Lower leg skin (tissue), 3 donors: ENCODE measurements at regions not wholly inside any gene's neighbourhood (a gene's known extent, or its start where the extent isn't known, plus 50 kb on each side); places are given as distances from the start of the nearest gene placed in this dataset.

Experiments
- POLR2A ChIP-seq, 2 donors: fragments of 450-650 bp; IDR thresholded peaks; one replicate each; pipeline ENCODE4 v1.6.1; 2016 to 2017; ENCODE audit warnings: antibody characterized with exemption in 2 of 2, mild to moderate bottlenecking in 1 of 2, moderate library complexity in 1 of 2
- TF ChIP-seq, protein P1 (sequence below), 3 donors: fragments of 450-650 bp; IDR thresholded peaks; one replicate each; pipeline ENCODE4 v1.5.1; 2016; ENCODE audit warnings: antibody characterized with exemption in 3 of 3, mild to moderate bottlenecking in 3 of 3, moderate library complexity in 2 of 3

DNA sequence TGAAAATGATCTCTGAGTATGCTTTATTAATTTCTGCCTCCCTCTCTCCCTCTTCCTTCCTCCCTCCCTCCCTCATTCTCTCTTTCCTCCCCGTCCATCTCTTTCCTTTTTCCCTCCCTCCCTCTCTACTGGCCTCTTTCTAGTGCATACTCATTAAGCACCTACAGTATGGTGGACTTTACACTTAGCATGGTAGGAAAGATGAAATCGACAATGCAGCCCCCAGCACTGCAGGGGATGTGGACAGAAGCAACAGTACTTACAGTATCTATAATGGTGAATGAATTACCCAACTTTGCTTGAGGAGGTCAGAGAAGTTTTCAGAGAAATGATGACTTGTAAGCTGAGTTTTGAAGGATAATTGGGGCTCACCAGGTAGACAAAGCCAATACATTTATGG lies 143.8 kb upstream of the RPS6KA3 start:
- TF ChIP-seq, protein P1, sequence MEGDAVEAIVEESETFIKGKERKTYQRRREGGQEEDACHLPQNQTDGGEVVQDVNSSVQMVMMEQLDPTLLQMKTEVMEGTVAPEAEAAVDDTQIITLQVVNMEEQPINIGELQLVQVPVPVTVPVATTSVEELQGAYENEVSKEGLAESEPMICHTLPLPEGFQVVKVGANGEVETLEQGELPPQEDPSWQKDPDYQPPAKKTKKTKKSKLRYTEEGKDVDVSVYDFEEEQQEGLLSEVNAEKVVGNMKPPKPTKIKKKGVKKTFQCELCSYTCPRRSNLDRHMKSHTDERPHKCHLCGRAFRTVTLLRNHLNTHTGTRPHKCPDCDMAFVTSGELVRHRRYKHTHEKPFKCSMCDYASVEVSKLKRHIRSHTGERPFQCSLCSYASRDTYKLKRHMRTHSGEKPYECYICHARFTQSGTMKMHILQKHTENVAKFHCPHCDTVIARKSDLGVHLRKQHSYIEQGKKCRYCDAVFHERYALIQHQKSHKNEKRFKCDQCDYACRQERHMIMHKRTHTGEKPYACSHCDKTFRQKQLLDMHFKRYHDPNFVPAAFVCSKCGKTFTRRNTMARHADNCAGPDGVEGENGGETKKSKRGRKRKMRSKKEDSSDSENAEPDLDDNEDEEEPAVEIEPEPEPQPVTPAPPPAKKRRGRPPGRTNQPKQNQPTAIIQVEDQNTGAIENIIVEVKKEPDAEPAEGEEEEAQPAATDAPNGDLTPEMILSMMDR (IDR thresholded peaks at IDR 0.05), result no peak
- TF ChIP-seq POLR2A (IDR thresholded peaks at IDR 0.05), result no peak
